SK-N-SH treated with all-trans-retinoic acid at 6 μM for 48 hours (cell line): ENCODE measurements at regions not wholly inside any gene's neighbourhood (a gene's known extent, or its start where the extent isn't known, plus 50 kb on each side); places are given as distances from the start of the nearest gene placed in this dataset.

ENCODE experiments used
- ATAC-seq: fragments of 200-7000 bp; cut with Tn5 transposase; 3 replicates; pipeline ENCODE4 v1.9.1; 2020; ENCODE audit warnings: mild to moderate bottlenecking, moderate library complexity
- ARNTL ChIP-seq: fragments of 450-650 bp; formaldehyde crosslinking; IDR thresholded peaks from 2 replicates; pipeline ENCODE4 v1.5.0; 2020; ENCODE audit warnings: low read depth, mild to moderate bottlenecking, moderate library complexity, borderline replicate concordance
- BACH2 ChIP-seq: fragments of 250-450 bp; sonication (Bioruptor Pico); IDR thresholded peaks from 2 replicates; pipeline ENCODE4 v1.9.0; 2021; ENCODE audit warnings: mild to moderate bottlenecking, borderline replicate concordance
- CSDC2 ChIP-seq: fragments of 250-450 bp; sonication (Bioruptor Pico); IDR thresholded peaks from 2 replicates; pipeline ENCODE4 v1.5.0; 2020; ENCODE audit warnings: mild to moderate bottlenecking, moderate library complexity
- ESRRG ChIP-seq: fragments of 250-450 bp; sonication (Bioruptor Pico); IDR thresholded peaks from 2 replicates; pipeline ENCODE4 v1.6.1; 2021; ENCODE audit warnings: mild to moderate bottlenecking
- GLIS3 ChIP-seq: fragments of 250-450 bp; sonication (Bioruptor Pico); IDR thresholded peaks from 2 replicates; pipeline ENCODE4 v1.5.0; 2020; ENCODE audit warnings: mild to moderate bottlenecking, moderate library complexity
- ISL1 ChIP-seq: fragments of 250-450 bp; sonication (Bioruptor Pico); IDR thresholded peaks from 2 replicates; pipeline ENCODE4 v2.1.2; 2022; ENCODE audit warnings: mild to moderate bottlenecking, moderate library complexity
- OSR1 ChIP-seq: fragments of 250-450 bp; sonication (Bioruptor Pico); IDR thresholded peaks from 2 replicates; pipeline ENCODE4 v1.8.0; 2022; ENCODE audit warnings: moderate library complexity, mild to moderate bottlenecking, inconsistent platforms
- PPARA ChIP-seq: fragments of 250-450 bp; sonication (Bioruptor Pico); IDR thresholded peaks from 2 replicates; pipeline ENCODE4 v1.5.0; 2020; ENCODE audit warnings: mild to moderate bottlenecking, borderline replicate concordance
- RARB ChIP-seq: fragments of 250-450 bp; sonication (Bioruptor Pico); IDR thresholded peaks from 2 replicates; pipeline ENCODE4 v1.8.0; 2021; ENCODE audit warnings: mild to moderate bottlenecking, moderate library complexity
- SNAI2 ChIP-seq: fragments of 250-450 bp; sonication (Bioruptor Pico); IDR thresholded peaks from 2 replicates; pipeline ENCODE4 v1.5.0; 2020; ENCODE audit warnings: mild to moderate bottlenecking, moderate library complexity
- TCF4 ChIP-seq: fragments of 250-450 bp; sonication (Bioruptor Pico); IDR thresholded peaks from 2 replicates; pipeline ENCODE4 v1.8.0; 2021; ENCODE audit warnings: mild to moderate bottlenecking, moderate library complexity, borderline replicate concordance
- TOX ChIP-seq: fragments of 250-450 bp; sonication (Bioruptor Pico); IDR thresholded peaks from 2 replicates; pipeline ENCODE4 v1.8.0; 2021; ENCODE audit warnings: mild to moderate bottlenecking, moderate library complexity, borderline replicate concordance
- ZC3H10 ChIP-seq: fragments of 250-450 bp; sonication (Bioruptor Pico); IDR thresholded peaks from 2 replicates; pipeline ENCODE4 v1.5.1; 2021; ENCODE audit warnings: mild to moderate bottlenecking, moderate library complexity
- ZFP30 ChIP-seq: fragments of 450-650 bp; formaldehyde crosslinking; IDR thresholded peaks from 2 replicates; pipeline ENCODE4 v1.5.0; 2022; ENCODE audit warnings: mild to moderate bottlenecking, moderate library complexity
- ZNF565 ChIP-seq: fragments of 450-650 bp; formaldehyde crosslinking; conservative IDR thresholded peaks from 2 replicates; pipeline ENCODE4 v1.5.0; 2020; ENCODE audit warnings: low read depth, mild to moderate bottlenecking, moderate library complexity
- ZNF70 ChIP-seq: fragments of 450-650 bp; formaldehyde crosslinking; IDR thresholded peaks from 2 replicates; pipeline ENCODE4 v1.5.0; 2020; ENCODE audit warnings: mild to moderate bottlenecking, moderate library complexity
- TF ChIP-seq, protein P1 (sequence below): fragments of 250-450 bp; sonication (Bioruptor Pico); IDR thresholded peaks from 2 replicates; pipeline ENCODE4 v1.5.0; 2020; ENCODE audit warnings: mild to moderate bottlenecking, moderate library complexity
- TF ChIP-seq, protein P2 (sequence below): fragments of 250-450 bp; sonication (Bioruptor Pico); IDR thresholded peaks from 2 replicates; pipeline ENCODE4 v1.5.1; 2020; ENCODE audit warnings: low read depth, mild to moderate bottlenecking, moderate library complexity
- TF ChIP-seq, protein P3 (sequence below): fragments of 250-450 bp; sonication (Bioruptor Pico); IDR thresholded peaks from 2 replicates; pipeline ENCODE4 v1.5.1; 2021; ENCODE audit warnings: mild to moderate bottlenecking, moderate library complexity
- TF ChIP-seq, protein P4 (sequence below): fragments of 250-450 bp; sonication (Bioruptor Pico); IDR thresholded peaks from 2 replicates; pipeline ENCODE4 v1.8.0; 2021; ENCODE audit warnings: low read depth, mild to moderate bottlenecking, moderate library complexity, borderline replicate concordance

DNA sequence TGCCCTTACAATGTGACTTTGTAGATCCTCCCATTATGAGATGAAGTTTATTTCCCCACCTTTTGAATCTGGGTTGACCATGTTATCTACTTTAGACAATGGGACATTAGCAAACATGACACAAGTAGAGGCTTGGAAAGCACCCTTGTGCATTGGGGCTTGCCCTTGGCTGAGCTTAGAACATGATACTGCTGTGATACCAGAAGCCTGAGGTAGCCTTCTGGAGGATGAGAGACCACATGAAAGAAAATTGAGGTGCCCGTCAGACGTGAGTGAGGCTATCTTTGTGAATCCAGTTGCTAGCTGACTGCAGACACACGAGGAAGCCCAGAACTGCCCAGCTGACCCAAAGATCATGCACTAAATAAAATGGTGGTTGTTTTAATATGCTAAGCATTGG is 341.2 kb downstream of the CYP26B1 start (continued):
- TF ChIP-seq PPARA (CRISPR knock-in tag) (no peak), CSDC2 (CRISPR knock-in tag) (no peak)

DNA sequence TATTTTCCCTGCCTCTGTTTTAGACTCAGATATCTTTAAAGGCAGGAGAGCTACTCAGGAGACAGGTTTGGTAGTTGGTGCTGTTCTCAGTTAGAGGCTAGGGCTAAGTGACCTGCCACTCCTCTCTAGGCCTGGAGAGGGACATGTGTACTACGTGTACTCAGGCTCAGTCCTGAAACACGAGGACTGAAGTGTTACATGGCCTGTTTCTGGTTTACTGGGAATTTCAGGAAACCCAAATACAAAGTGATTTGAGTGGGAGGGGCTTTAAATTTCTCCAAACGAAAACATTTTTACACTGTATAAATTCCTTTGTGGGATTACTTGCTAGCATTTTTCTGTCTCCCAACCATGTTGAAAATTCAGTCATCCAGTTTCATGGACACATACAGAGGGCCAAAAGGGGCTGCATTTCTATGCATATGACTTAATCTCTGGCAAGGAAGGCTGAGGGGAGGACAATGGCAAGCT is 343.3 kb downstream of the CYP26B1 start:
- TF ChIP-seq, protein P1, sequence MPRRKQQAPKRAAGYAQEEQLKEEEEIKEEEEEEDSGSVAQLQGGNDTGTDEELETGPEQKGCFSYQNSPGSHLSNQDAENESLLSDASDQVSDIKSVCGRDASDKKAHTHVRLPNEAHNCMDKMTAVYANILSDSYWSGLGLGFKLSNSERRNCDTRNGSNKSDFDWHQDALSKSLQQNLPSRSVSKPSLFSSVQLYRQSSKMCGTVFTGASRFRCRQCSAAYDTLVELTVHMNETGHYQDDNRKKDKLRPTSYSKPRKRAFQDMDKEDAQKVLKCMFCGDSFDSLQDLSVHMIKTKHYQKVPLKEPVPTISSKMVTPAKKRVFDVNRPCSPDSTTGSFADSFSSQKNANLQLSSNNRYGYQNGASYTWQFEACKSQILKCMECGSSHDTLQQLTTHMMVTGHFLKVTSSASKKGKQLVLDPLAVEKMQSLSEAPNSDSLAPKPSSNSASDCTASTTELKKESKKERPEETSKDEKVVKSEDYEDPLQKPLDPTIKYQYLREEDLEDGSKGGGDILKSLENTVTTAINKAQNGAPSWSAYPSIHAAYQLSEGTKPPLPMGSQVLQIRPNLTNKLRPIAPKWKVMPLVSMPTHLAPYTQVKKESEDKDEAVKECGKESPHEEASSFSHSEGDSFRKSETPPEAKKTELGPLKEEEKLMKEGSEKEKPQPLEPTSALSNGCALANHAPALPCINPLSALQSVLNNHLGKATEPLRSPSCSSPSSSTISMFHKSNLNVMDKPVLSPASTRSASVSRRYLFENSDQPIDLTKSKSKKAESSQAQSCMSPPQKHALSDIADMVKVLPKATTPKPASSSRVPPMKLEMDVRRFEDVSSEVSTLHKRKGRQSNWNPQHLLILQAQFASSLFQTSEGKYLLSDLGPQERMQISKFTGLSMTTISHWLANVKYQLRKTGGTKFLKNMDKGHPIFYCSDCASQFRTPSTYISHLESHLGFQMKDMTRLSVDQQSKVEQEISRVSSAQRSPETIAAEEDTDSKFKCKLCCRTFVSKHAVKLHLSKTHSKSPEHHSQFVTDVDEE (CRISPR knock-in tag) = no peak
- TF ChIP-seq, protein P2, sequence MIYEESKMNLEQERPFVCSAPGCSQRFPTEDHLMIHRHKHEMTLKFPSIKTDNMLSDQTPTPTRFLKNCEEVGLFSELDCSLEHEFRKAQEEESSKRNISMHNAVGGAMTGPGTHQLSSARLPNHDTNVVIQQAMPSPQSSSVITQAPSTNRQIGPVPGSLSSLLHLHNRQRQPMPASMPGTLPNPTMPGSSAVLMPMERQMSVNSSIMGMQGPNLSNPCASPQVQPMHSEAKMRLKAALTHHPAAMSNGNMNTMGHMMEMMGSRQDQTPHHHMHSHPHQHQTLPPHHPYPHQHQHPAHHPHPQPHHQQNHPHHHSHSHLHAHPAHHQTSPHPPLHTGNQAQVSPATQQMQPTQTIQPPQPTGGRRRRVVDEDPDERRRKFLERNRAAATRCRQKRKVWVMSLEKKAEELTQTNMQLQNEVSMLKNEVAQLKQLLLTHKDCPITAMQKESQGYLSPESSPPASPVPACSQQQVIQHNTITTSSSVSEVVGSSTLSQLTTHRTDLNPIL (CRISPR knock-in tag) = no peak
- TF ChIP-seq TOX (CRISPR knock-in tag) (no peak), ISL1 (no peak), ZNF70 (no peak), ESRRG (CRISPR knock-in tag) (no peak), ZC3H10 (no peak), TCF4 (CRISPR knock-in tag) (no peak), ZNF565 (CRISPR knock-in tag) (no peak), SNAI2 (CRISPR knock-in tag) (no peak), ARNTL (CRISPR knock-in tag) (no peak), RARB (CRISPR knock-in tag) (no peak), ZFP30 (CRISPR knock-in tag) (no peak)
- TF ChIP-seq, protein P3, sequence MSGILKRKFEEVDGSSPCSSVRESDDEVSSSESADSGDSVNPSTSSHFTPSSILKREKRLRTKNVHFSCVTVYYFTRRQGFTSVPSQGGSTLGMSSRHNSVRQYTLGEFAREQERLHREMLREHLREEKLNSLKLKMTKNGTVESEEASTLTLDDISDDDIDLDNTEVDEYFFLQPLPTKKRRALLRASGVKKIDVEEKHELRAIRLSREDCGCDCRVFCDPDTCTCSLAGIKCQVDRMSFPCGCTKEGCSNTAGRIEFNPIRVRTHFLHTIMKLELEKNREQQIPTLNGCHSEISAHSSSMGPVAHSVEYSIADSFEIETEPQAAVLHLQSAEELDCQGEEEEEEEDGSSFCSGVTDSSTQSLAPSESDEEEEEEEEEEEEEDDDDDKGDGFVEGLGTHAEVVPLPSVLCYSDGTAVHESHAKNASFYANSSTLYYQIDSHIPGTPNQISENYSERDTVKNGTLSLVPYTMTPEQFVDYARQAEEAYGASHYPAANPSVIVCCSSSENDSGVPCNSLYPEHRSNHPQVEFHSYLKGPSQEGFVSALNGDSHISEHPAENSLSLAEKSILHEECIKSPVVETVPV (CRISPR knock-in tag) = no peak
- TF ChIP-seq, protein P4, sequence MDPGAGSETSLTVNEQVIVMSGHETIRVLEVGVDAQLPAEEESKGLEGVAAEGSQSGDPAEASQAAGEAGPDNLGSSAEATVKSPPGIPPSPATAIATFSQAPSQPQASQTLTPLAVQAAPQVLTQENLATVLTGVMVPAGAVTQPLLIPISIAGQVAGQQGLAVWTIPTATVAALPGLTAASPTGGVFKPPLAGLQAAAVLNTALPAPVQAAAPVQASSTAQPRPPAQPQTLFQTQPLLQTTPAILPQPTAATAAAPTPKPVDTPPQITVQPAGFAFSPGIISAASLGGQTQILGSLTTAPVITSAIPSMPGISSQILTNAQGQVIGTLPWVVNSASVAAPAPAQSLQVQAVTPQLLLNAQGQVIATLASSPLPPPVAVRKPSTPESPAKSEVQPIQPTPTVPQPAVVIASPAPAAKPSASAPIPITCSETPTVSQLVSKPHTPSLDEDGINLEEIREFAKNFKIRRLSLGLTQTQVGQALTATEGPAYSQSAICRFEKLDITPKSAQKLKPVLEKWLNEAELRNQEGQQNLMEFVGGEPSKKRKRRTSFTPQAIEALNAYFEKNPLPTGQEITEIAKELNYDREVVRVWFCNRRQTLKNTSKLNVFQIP (CRISPR knock-in tag) = no peak
- TF ChIP-seq, all 23 proteins: peak for 0
- ATAC-seq = peak; percentile 24; the same call in 1 of the 3 replicates

DNA sequence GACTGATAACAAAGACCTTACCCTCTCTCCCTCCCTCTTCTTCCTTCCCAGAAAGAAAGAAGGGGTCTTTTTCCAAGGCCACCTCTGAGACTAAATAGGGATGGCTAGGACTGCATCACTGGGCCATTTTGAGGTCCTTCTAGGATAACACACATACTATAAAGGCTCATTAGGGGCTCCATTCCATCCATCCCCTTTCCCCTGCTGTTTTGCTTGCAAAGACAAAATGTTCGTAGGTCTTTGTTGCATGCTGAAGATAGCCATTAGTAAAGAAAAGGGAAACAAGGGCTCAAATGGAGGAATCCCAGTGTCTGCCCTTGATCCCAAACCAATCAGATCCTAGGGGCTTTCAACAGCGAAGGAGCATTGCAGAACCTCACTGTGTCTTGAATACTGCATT is 344.3 kb downstream of the CYP26B1 start:
- TF ChIP-seq CSDC2 (CRISPR knock-in tag) (no peak), ISL1 (no peak), OSR1 (no peak), SNAI2 (CRISPR knock-in tag) (no peak), ZFP30 (CRISPR knock-in tag) (no peak), TCF4 (CRISPR knock-in tag) (no peak), PPARA (CRISPR knock-in tag) (no peak), RARB (CRISPR knock-in tag) (no peak), TOX (CRISPR knock-in tag) (no peak), ZNF565 (CRISPR knock-in tag) (no peak), GLIS3 (CRISPR knock-in tag) (no peak), BACH2 (CRISPR knock-in tag) (no peak)
- TF ChIP-seq, protein P3 (CRISPR knock-in tag) = no peak
- TF ChIP-seq, protein P4 (CRISPR knock-in tag) = no peak
- no peak for ATAC-seq
